OCI-LY1 (cell line): ENCODE measurements at regions not wholly inside any gene's neighbourhood (a gene's known extent, or its start where the extent isn't known, plus 50 kb on each side); places are given as distances from the start of the nearest gene placed in this dataset.
A peak's percentile ranks its signal among the peaks of the same experiment; 100 is the strongest.

Source experiments
- H2AFZ ChIP-seq: fragments of 200-600 bp; sonication (generic), shearing (Covaris generic); 2 replicates; pipeline ENCODE4 v1.6.0; 2014; ENCODE audit warnings: antibody characterized with exemption, mild to moderate bottlenecking, low read length
- H3F3A ChIP-seq: fragments of 200-600 bp; sonication (generic), shearing (Covaris generic); 2 replicates; pipeline ENCODE4 v1.6.0; 2014; ENCODE audit warnings: mild to moderate bottlenecking, antibody characterized with exemption, low read length, moderate library complexity; ENCODE audit not compliant: insufficient read depth
- H3K27ac ChIP-seq: fragments of 200-600 bp; sonication (generic); 2 replicates; pipeline ENCODE4 v1.5.1; 2014; ENCODE audit warnings: low read length, mixed run types, mild to moderate bottlenecking, low read depth; ENCODE audit not compliant: poor library complexity, severe bottlenecking
- H3K27me3 ChIP-seq: fragments of 200-600 bp; sonication (generic); 2 replicates; pipeline ENCODE4 v1.6.0; 2014; ENCODE audit warnings: antibody characterized with exemption, mild to moderate bottlenecking, low read length, moderate library complexity; ENCODE audit not compliant: insufficient read depth
- H3K36me3 ChIP-seq: fragments of 200-600 bp; sonication (generic); 2 replicates; pipeline ENCODE4 v1.6.1; 2014; ENCODE audit warnings: mild to moderate bottlenecking, antibody characterized with exemption, low read length, moderate library complexity, mixed read lengths; ENCODE audit not compliant: insufficient read depth
- H3K4me1 ChIP-seq: fragments of 200-600 bp; sonication (generic); 2 replicates; pipeline ENCODE4 v1.5.1; 2014; ENCODE audit warnings: mild to moderate bottlenecking, low read length, moderate library complexity; ENCODE audit not compliant: insufficient read depth, severe bottlenecking
- H3K4me2 ChIP-seq: fragments of 200-600 bp; sonication (generic), shearing (Covaris generic); 2 replicates; pipeline ENCODE4 v1.6.1; 2014; ENCODE audit warnings: low read length
- H3K4me3 ChIP-seq: fragments of 200-600 bp; sonication (generic); 2 replicates; pipeline ENCODE4 v1.5.1; 2014; ENCODE audit warnings: low read length, low read depth, mild to moderate bottlenecking, mixed read lengths; ENCODE audit not compliant: poor library complexity, severe bottlenecking
- H3K79me2 ChIP-seq: fragments of 200-600 bp; shearing (Covaris generic); 2 replicates; pipeline ENCODE4 v1.6.1; 2016; ENCODE audit warnings: mixed run types, low read length, mixed read lengths; ENCODE audit not compliant: insufficient read depth
- H3K9ac ChIP-seq: fragments of 200-600 bp; sonication (generic), shearing (Covaris generic); 2 replicates; pipeline ENCODE4 v1.6.1; 2014; ENCODE audit warnings: mild to moderate bottlenecking, low read length, mixed read lengths
- H3K9me2 ChIP-seq: fragments of 200-600 bp; sonication (generic), shearing (Covaris generic); 2 replicates; pipeline ENCODE4 v1.6.1; 2014; ENCODE audit warnings: low read depth, mild to moderate bottlenecking, low read length, mixed read lengths
- H3K9me3 ChIP-seq: fragments of 200-600 bp; shearing (Covaris generic); 2 replicates; pipeline ENCODE4 v1.6.1; 2014; ENCODE audit warnings: low read length, mixed read lengths
- H4K20me1 ChIP-seq: fragments of 200-600 bp; sonication (generic), shearing (Covaris generic); 2 replicates; pipeline ENCODE4 v1.6.0; 2016; ENCODE audit warnings: mild to moderate bottlenecking, low read length; ENCODE audit not compliant: insufficient read depth
- EZH2 ChIP-seq: fragments of 200-600 bp; sonication (generic), shearing (Covaris generic); IDR thresholded peaks from 2 replicates; pipeline ENCODE4 v1.8.0; 2017; ENCODE audit warnings: borderline replicate concordance, mixed run types, mild to moderate bottlenecking, antibody characterized with exemption, low read length, moderate library complexity, mixed read lengths
- TF ChIP-seq, protein P1 (sequence below): fragments of 200-600 bp; sonication (generic), shearing (Covaris generic); IDR thresholded peaks from 2 replicates; pipeline ENCODE4 v1.5.1; 2017; ENCODE audit warnings: mild to moderate bottlenecking, antibody characterized with exemption, low read length, moderate library complexity, mixed read lengths

- no peaks in the 10 kb centered on the region for H4K20me1 ChIP-seq
Observed at GRCh38 chr17:17416007-17416399, 60.8 kb upstream of the MED9 start.

GRCh38 chr17:17416400-17417360 lies 60.1 kb upstream of the MED9 start:
- Histone ChIP-seq H3K9ac (no peak overlapping the region), H3K27ac (no peak overlapping the region), H2AFZ (0 out of 2 replicates have a peak overlapping the region, but pooled peaks have one; percentile 12), H3K9me3 (no peaks in the 10 kb centered on the region), H3K4me2 (no peak overlapping the region), H3K79me2 (no peaks in the 10 kb centered on the region), H3K9me2 (no peaks in the 10 kb centered on the region), H3K36me3 (no peaks in the 10 kb centered on the region; the same call in 1 of the 2 replicates), H4K20me1 (no peaks in the 10 kb centered on the region), H3K4me3 (no peak overlapping the region), H3F3A (no peaks in the 10 kb centered on the region), H3K4me1 (peaks cover 12% of the 10 kb centered on the region), H3K27me3 (peaks cover 12% of the 10 kb centered on the region; the same call in 1 of the 2 replicates)
- no peak for TF ChIP-seq EZH2
- TF ChIP-seq, protein P1, sequence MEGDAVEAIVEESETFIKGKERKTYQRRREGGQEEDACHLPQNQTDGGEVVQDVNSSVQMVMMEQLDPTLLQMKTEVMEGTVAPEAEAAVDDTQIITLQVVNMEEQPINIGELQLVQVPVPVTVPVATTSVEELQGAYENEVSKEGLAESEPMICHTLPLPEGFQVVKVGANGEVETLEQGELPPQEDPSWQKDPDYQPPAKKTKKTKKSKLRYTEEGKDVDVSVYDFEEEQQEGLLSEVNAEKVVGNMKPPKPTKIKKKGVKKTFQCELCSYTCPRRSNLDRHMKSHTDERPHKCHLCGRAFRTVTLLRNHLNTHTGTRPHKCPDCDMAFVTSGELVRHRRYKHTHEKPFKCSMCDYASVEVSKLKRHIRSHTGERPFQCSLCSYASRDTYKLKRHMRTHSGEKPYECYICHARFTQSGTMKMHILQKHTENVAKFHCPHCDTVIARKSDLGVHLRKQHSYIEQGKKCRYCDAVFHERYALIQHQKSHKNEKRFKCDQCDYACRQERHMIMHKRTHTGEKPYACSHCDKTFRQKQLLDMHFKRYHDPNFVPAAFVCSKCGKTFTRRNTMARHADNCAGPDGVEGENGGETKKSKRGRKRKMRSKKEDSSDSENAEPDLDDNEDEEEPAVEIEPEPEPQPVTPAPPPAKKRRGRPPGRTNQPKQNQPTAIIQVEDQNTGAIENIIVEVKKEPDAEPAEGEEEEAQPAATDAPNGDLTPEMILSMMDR, result no peak

More at GRCh38 chr17:17416007-17416399, 60.8 kb upstream of the MED9 start:
- peak overlapping the region; percentile 26 for H2AFZ ChIP-seq
- no peaks in the 10 kb centered on the region for H3K79me2 ChIP-seq
- no peaks in the 10 kb centered on the region for H3K9me3 ChIP-seq
- H3K27ac ChIP-seq, result no peak overlapping the region
- no peaks in the 10 kb centered on the region; the same call in 1 of the 2 replicates for H3K36me3 ChIP-seq
- no peak overlapping the region for H3K9ac ChIP-seq
- no peaks in the 10 kb centered on the region for H3K9me2 ChIP-seq
- no peaks in the 10 kb centered on the region for H3F3A ChIP-seq
- peaks cover 12% of the 10 kb centered on the region; the same call in 1 of the 2 replicates for H3K27me3 ChIP-seq
- no peak overlapping the region for H3K4me3 ChIP-seq
- TF ChIP-seq EZH2, result no peak
- TF ChIP-seq, protein P1, result no peak
- peaks cover 12% of the 10 kb centered on the region for H3K4me1 ChIP-seq
- H3K4me2 ChIP-seq, result no peak overlapping the region; the same call in 1 of the 2 replicates

- Histone ChIP-seq H3K4me3 (no peak overlapping the region), H3K27ac (no peak overlapping the region), H4K20me1 (no peaks in the 10 kb centered on the region), H2AFZ (no peak overlapping the region), H3F3A (no peaks in the 10 kb centered on the region), H3K27me3 (peaks cover 12% of the 10 kb centered on the region; the same call in 1 of the 2 replicates), H3K36me3 (no peaks in the 10 kb centered on the region; the same call in 1 of the 2 replicates), H3K79me2 (no peaks in the 10 kb centered on the region), H3K4me2 (no peak overlapping the region), H3K9me2 (no peaks in the 10 kb centered on the region), H3K9me3 (no peaks in the 10 kb centered on the region), H3K9ac (no peak overlapping the region), H3K4me1 (peaks cover 12% of the 10 kb centered on the region)
- no peak for TF ChIP-seq EZH2
- TF ChIP-seq, protein P1, result no peak
Observed at GRCh38 chr17:17417718-17418181, 59.0 kb upstream of the MED9 start.
